SU-DHL-6 (cell line): ENCODE measurements at regions not wholly inside any gene's neighbourhood (a gene's known extent, or its start where the extent isn't known, plus 50 kb on each side); places are given as distances from the start of the nearest gene placed in this dataset.

Experiments used
- CTCF ChIP-seq: fragments of 200-600 bp; sonication (generic); IDR thresholded peaks from one replicate; pipeline ENCODE4 v1.5.1; 2017; ENCODE audit warnings: antibody characterized with exemption, mild to moderate bottlenecking, low read length, moderate library complexity; ENCODE audit not compliant: insufficient read depth, poor library complexity, severe bottlenecking
- EZH2phosphoT487 ChIP-seq: fragments of 200-600 bp; sonication (generic), shearing (Covaris generic); conservative IDR thresholded peaks from 2 replicates; pipeline ENCODE4 v1.6.1; 2018; ENCODE audit warnings: mild to moderate bottlenecking, antibody characterized with exemption, low read length, moderate library complexity, mixed read lengths

GRCh38 chr9:107559494-107560086, 70.0 kb upstream of the KLF4 start:
- TF ChIP-seq CTCF (no peak), EZH2phosphoT487 (no peak)
